ENCODE measurements at regions not wholly inside any gene's neighbourhood (a gene's known extent, or its start where the extent isn't known, plus 50 kb on each side); places are given as distances from the start of the nearest gene placed in this dataset.

DNA sequence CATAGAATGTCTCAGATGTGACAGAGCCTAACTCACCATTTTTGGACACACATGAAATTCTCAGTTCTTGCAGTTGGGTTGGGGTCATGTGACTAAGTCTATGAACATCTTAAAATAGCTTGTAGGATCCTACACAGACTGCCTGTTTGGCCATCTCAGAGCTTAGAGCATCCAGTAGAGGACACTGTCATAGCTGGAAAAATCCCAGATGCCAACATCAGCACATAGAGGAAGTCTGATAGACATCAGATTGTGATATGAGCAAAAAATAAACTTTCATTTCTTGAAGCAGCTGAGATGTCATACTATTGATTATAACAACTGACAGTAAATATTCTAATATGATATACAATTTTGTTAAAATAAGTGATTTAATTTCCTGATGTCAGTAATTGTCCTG, 207.1 kb downstream of the TRAM1L1 start:
- no peak for ATAC-seq
- Histone ChIP-seq H3K27me3 (ENCODE audit: low read length) (no peaks in the 10 kb centered on the region), H3F3A (ENCODE audit: low read length, unreplicated experiment) (no peaks in the 10 kb centered on the region), H3K27ac (ENCODE audit: low read length) (no peak overlapping the region), H3K4me2 (ENCODE audit: low read length) (no peak overlapping the region), H3K9ac (ENCODE audit: low read length) (no peak overlapping the region), H3K4me1 (ENCODE audit: insufficient read depth, low read length) (no peaks in the 10 kb centered on the region), H3K79me2 (ENCODE audit: low read length) (no peaks in the 10 kb centered on the region), H4K20me1 (ENCODE audit: low read length) (no peaks in the 10 kb centered on the region), H2AFZ (ENCODE audit: low read length) (no peak overlapping the region), H3K4me3 (ENCODE audit: low read length) (no peak overlapping the region), H3K36me3 (ENCODE audit: low read depth, low read length) (no peaks in the 10 kb centered on the region), H3K9me2 (replicated peaks; ENCODE audit: low read length) (no peaks in the 10 kb centered on the region), H3K9me3 (ENCODE audit: low read length) (no peaks in the 10 kb centered on the region)
- POLR2A ChIA-PET (ENCODE audit: unreplicated experiment): no interaction called here
- CTCF ChIA-PET: no interaction called here
- no peak for DNase-seq
- no TSS peak for BruUV-seq (replicated peaks)
- TF ChIP-seq EZH2 (IDR thresholded peaks at IDR 0.05; ENCODE audit: low read length, unreplicated experiment) (no peak), EZH2phosphoT487 (IDR thresholded peaks at IDR 0.05; ENCODE audit: borderline replicate concordance, low read length) (no peak)
- TF ChIP-seq, protein P1, sequence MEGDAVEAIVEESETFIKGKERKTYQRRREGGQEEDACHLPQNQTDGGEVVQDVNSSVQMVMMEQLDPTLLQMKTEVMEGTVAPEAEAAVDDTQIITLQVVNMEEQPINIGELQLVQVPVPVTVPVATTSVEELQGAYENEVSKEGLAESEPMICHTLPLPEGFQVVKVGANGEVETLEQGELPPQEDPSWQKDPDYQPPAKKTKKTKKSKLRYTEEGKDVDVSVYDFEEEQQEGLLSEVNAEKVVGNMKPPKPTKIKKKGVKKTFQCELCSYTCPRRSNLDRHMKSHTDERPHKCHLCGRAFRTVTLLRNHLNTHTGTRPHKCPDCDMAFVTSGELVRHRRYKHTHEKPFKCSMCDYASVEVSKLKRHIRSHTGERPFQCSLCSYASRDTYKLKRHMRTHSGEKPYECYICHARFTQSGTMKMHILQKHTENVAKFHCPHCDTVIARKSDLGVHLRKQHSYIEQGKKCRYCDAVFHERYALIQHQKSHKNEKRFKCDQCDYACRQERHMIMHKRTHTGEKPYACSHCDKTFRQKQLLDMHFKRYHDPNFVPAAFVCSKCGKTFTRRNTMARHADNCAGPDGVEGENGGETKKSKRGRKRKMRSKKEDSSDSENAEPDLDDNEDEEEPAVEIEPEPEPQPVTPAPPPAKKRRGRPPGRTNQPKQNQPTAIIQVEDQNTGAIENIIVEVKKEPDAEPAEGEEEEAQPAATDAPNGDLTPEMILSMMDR (conservative IDR thresholded peaks at IDR 0.05; ENCODE audit: low read depth, low read length): no peak
- intact Hi-C loops (cut with micrococcal nuclease): no loop called here

DNA sequence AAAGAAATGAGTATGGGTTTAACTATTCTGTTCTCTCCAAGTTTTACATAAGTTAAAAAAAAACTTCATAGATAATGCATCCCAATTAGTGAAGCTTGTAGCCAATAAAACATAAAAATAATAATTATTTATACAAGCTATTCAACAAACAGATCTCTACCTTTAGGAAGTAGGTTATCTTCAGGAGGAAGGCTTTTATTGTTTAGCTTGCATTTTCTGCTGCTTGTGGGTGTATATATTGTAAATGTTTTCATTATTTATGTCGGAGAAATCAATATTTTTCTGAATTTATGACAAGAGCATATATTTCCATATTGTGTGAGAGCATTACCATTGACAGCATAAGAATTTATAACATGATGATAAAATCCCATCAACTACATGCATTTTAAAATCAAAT, 208.3 kb downstream of the TRAM1L1 start:
- no peaks in the 10 kb centered on the region for H3F3A ChIP-seq (ENCODE audit: low read length, unreplicated experiment)
- BruUV-seq (replicated peaks): no TSS peak
- no peaks in the 10 kb centered on the region for H3K9me2 ChIP-seq (replicated peaks; ENCODE audit: low read length)
- no peaks in the 10 kb centered on the region for H3K9me3 ChIP-seq (ENCODE audit: low read length)
- H3K4me1 ChIP-seq (ENCODE audit: insufficient read depth, low read length): no peaks in the 10 kb centered on the region
- H3K36me3 ChIP-seq (ENCODE audit: low read depth, low read length): no peaks in the 10 kb centered on the region
- ATAC-seq: no peak
- no peaks in the 10 kb centered on the region for H4K20me1 ChIP-seq (ENCODE audit: low read length)
- no peak for DNase-seq
- H3K79me2 ChIP-seq (ENCODE audit: low read length): no peaks in the 10 kb centered on the region
- H3K4me3 ChIP-seq (ENCODE audit: low read length): no peak overlapping the region
- no peak overlapping the region for H3K27ac ChIP-seq (ENCODE audit: low read length)
- no peaks in the 10 kb centered on the region for H3K27me3 ChIP-seq (ENCODE audit: low read length)
- intact Hi-C loops (cut with micrococcal nuclease): no loop called here
- no peak overlapping the region for H3K4me2 ChIP-seq (ENCODE audit: low read length)
- no peak overlapping the region for H2AFZ ChIP-seq (ENCODE audit: low read length)
- no peak overlapping the region for H3K9ac ChIP-seq (ENCODE audit: low read length)
- CTCF ChIA-PET: no interaction called here
- no peak for TF ChIP-seq EZH2 (IDR thresholded peaks at IDR 0.05; ENCODE audit: low read length, unreplicated experiment)
- TF ChIP-seq, protein P1 (conservative IDR thresholded peaks at IDR 0.05; ENCODE audit: low read depth, low read length): no peak
- no peak for TF ChIP-seq EZH2phosphoT487 (IDR thresholded peaks at IDR 0.05; ENCODE audit: borderline replicate concordance, low read length)
- POLR2A ChIA-PET (ENCODE audit: unreplicated experiment): no interaction called here

DNA sequence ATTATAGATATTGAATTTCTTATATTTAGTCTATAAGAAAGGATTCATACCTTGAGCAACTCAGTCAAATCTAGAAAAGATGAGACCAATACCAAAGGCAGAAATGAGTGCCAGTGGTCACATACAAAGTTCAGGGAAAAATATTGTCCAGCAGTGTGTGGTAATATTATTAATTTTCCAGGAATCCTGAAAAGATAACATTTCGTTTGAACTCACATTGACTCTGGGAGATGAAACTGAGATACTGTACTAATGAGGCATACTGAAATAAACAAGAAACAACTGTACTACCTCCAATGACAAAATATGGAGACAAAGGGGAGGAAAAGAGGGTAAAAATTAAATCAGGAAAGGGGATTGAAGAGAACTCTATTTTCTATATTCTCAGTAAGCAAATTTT, 212.4 kb downstream of the TRAM1L1 start:
- Histone ChIP-seq H3K79me2 (ENCODE audit: low read length) (no peaks in the 10 kb centered on the region), H3K4me3 (ENCODE audit: low read length) (no peak overlapping the region), H3K9ac (ENCODE audit: low read length) (no peak overlapping the region), H3K9me2 (replicated peaks; ENCODE audit: low read length) (no peaks in the 10 kb centered on the region), H3K27me3 (ENCODE audit: low read length) (no peaks in the 10 kb centered on the region), H2AFZ (ENCODE audit: low read length) (no peak overlapping the region), H3K4me2 (ENCODE audit: low read length) (no peak overlapping the region), H3K9me3 (ENCODE audit: low read length) (no peaks in the 10 kb centered on the region), H4K20me1 (ENCODE audit: low read length) (no peaks in the 10 kb centered on the region), H3K27ac (ENCODE audit: low read length) (no peak overlapping the region), H3F3A (ENCODE audit: low read length, unreplicated experiment) (no peaks in the 10 kb centered on the region), H3K36me3 (ENCODE audit: low read depth, low read length) (no peaks in the 10 kb centered on the region), H3K4me1 (ENCODE audit: insufficient read depth, low read length) (no peaks in the 10 kb centered on the region)
- no peak for TF ChIP-seq EZH2phosphoT487 (IDR thresholded peaks at IDR 0.05; ENCODE audit: borderline replicate concordance, low read length)
- TF ChIP-seq, protein P1 (conservative IDR thresholded peaks at IDR 0.05; ENCODE audit: low read depth, low read length): no peak
- no peak for TF ChIP-seq EZH2 (IDR thresholded peaks at IDR 0.05; ENCODE audit: low read length, unreplicated experiment)
- ATAC-seq (no peak), DNase-seq (no peak)
- intact Hi-C loops (cut with micrococcal nuclease): no loop called here
- ChIA-PET CTCF (no interaction called here), POLR2A (ENCODE audit: unreplicated experiment) (no interaction called here)
- no TSS peak for BruUV-seq (replicated peaks)

All from PC-3 (cell line).